ENCODE measurements at regions not wholly inside any gene's neighbourhood (a gene's known extent, or its start where the extent isn't known, plus 50 kb on each side); places are given as distances from the start of the nearest gene placed in this dataset.

DNA sequence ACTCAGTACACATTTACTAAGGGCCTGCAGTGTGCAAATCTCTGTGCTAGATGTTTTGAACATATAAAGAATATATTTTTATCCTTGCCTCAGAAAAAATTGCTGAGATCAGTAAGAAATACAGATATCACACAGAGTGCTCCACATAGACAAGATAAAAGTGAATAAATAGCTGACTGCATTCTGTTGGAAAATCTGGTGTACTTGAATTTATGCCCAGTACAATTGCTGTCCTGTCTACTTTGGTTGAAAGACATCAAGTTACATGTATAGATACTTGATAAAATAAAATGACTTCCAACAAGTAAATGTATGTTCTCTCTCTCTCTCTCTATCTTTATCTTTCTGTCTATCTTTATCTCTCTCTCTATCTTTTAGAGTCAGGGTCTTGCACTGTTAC lies 381.2 kb upstream of the CBLB start:
- DNase-seq (ENCODE audit: insufficient read length, low spot score), result no peak
- FAIRE-seq, result no peak

- peak; percentile 57 for FAIRE-seq
- DNase-seq (ENCODE audit: insufficient read length, low spot score), result no peak
Observed at GRCh38 chr3:106251160-106251892, 382.5 kb upstream of the CBLB start.

- FAIRE-seq, result no peak
- DNase-seq (ENCODE audit: insufficient read length, low spot score), result no peak
Observed at GRCh38 chr3:106255870-106256248, 387.0 kb upstream of the CBLB start.

GRCh38 chr3:106256249-106256957 lies 387.6 kb upstream of the CBLB start:
- FAIRE-seq, result no peak

GRCh38 chr3:106257172-106257571 lies 388.4 kb upstream of the CBLB start:
- DNase-seq (ENCODE audit: insufficient read length, low spot score), result no peak
- no peak for FAIRE-seq

More at GRCh38 chr3:106256249-106256957, 387.6 kb upstream of the CBLB start:
- no peak for DNase-seq (ENCODE audit: insufficient read length, low spot score)

DNA sequence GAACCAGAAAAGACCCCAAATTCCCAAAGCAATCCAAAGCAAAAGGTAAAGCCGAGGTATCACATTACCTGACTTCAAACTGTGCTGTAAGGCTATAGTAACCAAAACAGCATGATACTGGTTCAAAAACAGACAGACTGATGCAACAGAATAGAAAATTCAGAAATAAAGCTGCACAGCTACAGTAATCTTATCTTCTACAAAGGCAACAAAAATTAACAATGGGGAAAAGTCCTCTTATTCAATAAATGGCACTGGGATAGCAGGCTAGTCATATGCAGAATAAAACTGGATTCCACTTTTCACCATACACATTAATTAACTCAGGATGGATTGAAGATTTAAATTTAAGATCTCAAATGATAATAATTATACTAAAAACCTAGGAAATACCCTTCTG lies 392.6 kb upstream of the CBLB start:
- FAIRE-seq (no peak), DNase-seq (ENCODE audit: insufficient read length, low spot score) (no peak)

- DNase-seq (ENCODE audit: insufficient read length, low spot score) (no peak), FAIRE-seq (no peak)
Observed at GRCh38 chr3:106261915-106262683, 393.3 kb upstream of the CBLB start.

- FAIRE-seq (no peak), DNase-seq (ENCODE audit: insufficient read length, low spot score) (no peak)
Observed at GRCh38 chr3:106263011-106263410, 394.2 kb upstream of the CBLB start.

- DNase-seq (ENCODE audit: insufficient read length, low spot score) (no peak), FAIRE-seq (no peak)
Observed at GRCh38 chr3:106263546-106263945, 394.7 kb upstream of the CBLB start.

GRCh38 chr3:106265704-106266103 lies 396.9 kb upstream of the CBLB start:
- FAIRE-seq (no peak), DNase-seq (ENCODE audit: insufficient read length, low spot score) (no peak)

DNA sequence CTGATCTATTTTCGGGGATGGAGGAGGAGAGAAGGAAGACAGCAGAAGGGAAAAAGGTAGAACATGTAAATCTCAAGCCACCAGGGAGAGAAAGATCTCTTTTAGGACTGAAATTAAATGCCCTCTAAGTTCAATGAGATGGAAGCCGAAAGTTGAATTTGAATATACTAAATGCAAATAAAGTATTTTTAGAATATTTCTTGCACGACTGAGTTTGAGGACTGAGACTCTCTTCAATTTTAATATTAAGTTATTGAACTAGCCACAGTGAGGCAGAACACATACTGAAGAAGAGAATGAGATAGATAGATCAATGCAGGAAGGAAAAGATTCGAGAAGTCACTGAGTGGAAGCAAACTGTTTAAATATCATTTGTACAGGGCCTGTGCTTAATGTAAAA lies 399.9 kb upstream of the CBLB start:
- FAIRE-seq, result no peak
- DNase-seq (ENCODE audit: insufficient read length, low spot score), result no peak

DNA sequence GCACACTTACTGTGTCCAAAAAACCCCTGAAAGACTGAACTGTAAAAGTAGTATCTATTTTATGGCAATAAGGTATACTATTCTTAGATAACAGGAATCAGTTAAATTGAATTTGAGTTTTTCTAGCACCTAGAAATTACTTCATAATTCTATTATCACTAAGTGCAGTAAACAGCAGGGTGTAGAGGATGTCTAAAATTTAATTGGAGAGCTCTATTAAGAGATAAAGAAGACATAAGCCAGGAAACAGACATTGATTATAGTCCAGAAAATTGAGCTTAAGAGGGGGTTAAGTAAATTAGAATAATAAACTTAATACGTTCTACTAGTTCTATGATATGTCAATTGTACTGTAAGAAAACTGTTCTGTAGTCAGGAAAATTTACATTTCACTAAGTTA lies 403.5 kb upstream of the CBLB start:
- DNase-seq (ENCODE audit: insufficient read length, low spot score) (no peak), FAIRE-seq (no peak)

DNA sequence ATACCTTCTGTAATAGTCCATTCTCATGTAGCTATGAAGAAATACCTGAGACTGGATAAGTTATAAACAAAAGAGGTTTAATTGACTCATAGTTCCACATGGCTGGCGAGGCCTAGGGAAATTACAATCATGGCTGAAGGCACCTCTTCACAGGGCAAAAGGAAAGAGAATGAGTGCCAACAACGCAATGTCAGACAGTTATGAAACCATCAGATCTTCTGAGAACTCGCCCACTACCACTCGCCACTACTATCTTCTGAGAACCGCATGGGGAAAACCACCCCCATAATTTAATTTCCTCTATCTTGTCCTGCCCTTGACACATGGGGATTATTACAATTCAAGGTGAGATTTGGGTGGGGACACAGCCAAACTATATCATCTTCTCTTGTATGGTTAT lies 406.8 kb upstream of the CBLB start:
- DNase-seq (ENCODE audit: insufficient read length, low spot score) (no peak), FAIRE-seq (no peak)

DNA sequence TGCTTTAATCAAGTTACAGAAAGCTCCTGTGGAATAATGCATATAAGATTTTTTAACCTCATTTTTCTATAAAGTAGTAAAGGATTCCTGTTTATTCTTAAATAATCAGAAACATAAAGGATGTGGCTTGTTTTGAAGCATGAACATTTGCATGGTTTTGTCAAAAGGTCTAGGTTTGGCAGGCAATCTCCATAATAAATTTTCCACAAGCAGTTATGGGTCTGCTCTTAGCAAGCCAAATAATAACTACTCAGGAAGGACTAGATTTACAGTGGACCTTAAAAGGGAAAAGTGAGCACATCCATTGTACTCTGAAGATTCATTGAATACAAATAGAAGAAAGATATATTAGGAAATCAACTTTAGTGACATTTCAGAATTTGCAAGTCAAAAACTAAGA lies 407.3 kb upstream of the CBLB start:
- no peak for DNase-seq (ENCODE audit: insufficient read length, low spot score)
- FAIRE-seq, result no peak

GRCh38 chr3:106276755-106277612 lies 408.2 kb upstream of the CBLB start:
- FAIRE-seq (no peak), DNase-seq (ENCODE audit: insufficient read length, low spot score) (no peak)

DNA sequence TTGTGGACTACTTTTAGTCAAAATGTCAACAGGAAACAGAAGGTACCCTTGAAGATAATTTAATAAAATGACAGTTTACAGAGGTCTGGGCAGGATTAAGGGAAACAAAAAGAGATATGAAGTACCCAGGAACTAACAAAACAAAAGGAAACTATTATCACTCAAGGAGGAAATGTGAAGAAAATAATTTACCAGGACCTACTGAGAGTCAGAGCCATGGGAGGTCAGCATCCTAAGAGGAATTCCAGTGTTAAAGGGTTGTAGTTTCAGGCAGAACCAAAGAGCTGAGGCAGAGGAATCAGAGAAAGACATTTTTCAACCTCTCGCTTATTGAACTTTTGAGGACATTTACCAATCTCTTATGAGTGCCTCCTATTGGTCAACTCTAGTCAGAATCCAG lies 408.9 kb upstream of the CBLB start:
- no peak for FAIRE-seq
- no peak for DNase-seq (ENCODE audit: insufficient read length, low spot score)

- no peak for FAIRE-seq
- no peak for DNase-seq (ENCODE audit: insufficient read length, low spot score)
Observed at GRCh38 chr3:106281221-106281620, 412.4 kb upstream of the CBLB start.

- no peak for FAIRE-seq
- no peak for DNase-seq (ENCODE audit: insufficient read length, low spot score)
Observed at GRCh38 chr3:106282943-106283342, 414.1 kb upstream of the CBLB start.

DNA sequence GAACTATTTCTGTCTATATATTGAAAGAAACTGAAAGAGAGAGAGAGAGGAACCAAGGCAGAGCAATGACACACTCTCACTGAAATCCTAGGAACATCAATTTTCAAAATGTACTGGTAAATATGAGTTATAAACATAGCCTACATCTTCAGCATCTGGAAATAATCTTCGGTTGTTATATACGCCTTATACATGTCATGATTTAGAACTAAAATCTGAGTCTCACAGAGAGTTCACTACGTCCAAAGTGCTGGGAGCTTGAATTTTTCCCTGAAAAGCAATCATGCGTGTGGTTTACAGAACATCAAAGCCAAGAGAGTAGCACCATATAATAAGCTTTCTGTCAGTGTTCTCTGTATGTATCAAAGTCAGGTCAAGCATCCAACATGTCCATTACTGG lies 420.0 kb upstream of the CBLB start:
- FAIRE-seq (no peak), DNase-seq (ENCODE audit: insufficient read length, low spot score) (no peak)

GRCh38 chr3:106290304-106290997 lies 421.6 kb upstream of the CBLB start:
- no peak for FAIRE-seq

More at GRCh38 chr3:106290304-106290997, 421.6 kb upstream of the CBLB start:
- no peak for DNase-seq (ENCODE audit: insufficient read length, low spot score)
